ENCODE measurements at regions not wholly inside any gene's neighbourhood (a gene's known extent, or its start where the extent isn't known, plus 50 kb on each side); places are given as distances from the start of the nearest gene placed in this dataset.

DNA sequence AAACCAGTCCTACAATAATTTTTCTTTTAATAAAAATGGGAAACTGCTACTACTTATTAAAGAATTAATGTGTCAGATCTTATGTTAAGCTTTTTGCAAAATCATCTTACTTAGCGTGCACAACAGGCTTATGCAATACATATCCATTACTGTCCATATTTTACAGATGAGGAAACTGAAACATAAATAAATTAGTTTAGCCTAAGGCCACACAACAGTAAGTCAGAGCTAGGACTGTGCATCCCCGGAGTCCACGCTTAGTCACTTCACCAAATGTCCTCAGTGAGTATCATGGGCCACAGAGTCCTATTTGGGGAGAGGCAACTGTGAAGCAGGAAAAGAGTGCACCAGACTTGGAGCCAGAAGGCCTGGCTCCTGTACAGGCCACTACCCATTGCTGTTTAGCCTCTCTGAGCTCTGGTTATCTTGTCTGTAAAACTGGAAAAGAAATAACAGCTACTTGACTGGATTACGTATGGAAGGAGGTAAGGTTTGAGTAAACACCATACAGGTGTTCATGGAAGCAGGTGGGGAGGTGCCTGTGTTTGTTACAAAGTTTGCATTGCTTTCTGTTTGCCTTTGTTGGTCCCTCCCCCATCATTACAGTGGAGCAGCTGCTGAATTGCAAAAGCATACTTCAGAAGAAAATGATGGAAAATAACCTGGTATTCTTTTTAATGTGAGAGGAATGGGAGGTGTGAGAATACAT lies 192.8 kb downstream of the FCRL5 start:
- Histone ChIP-seq H3K79me2 (ENCODE audit: control insufficient read depth, insufficient read depth, low read length) (no peaks in the 10 kb centered on the region), H3K36me3 (ENCODE audit: control insufficient read depth in 2 of 2, extremely low read depth in 1 of 2, insufficient read depth in 2 of 2, low read length in 2 of 2) (no peaks in the 10 kb centered on the region), H3K4me1 (ENCODE audit: control insufficient read depth, extremely low read depth, insufficient read depth, low read length) (no peaks in the 10 kb centered on the region), H3K4me2 (ENCODE audit: insufficient read depth, low read length) (no peak overlapping the region), H3K9me3 (replicated peaks; ENCODE audit: control insufficient read depth, insufficient read depth, low read length) (no peaks in the 10 kb centered on the region), H3K9me1 (replicated peaks; ENCODE audit: control insufficient read depth, extremely low read depth, insufficient read depth, low read length) (no peaks in the 10 kb centered on the region), H3K27me3 (ENCODE audit: control insufficient read depth in 2 of 2, insufficient read depth in 2 of 2, low read length in 2 of 2) (peaks cover 2 to 9% of the 10 kb centered on the region in 2 experiments), H2AFZ (ENCODE audit: low read depth, low read length) (no peak overlapping the region), H4K20me1 (replicated peaks; ENCODE audit: control insufficient read depth, extremely low read depth, insufficient read depth, low read length) (no peaks in the 10 kb centered on the region), H3K9ac (replicated peaks; ENCODE audit: extremely low read depth, insufficient read depth, low read length) (no peak overlapping the region), H3K27ac (ENCODE audit: insufficient read depth, low read depth, low read length) (no peak overlapping the region), H3K4me3 (replicated peaks in 1 of 3; ENCODE audit: insufficient read depth in 1 of 3, low read depth in 1 of 3, low read length in 3 of 3) (no peak overlapping the region)
- no peak for DNase-seq (ENCODE audit: low read depth, low spot score)
- FAIRE-seq, result no peak
- BruUV-seq (replicated peaks), result no TSS peak
- POLR2A ChIA-PET, result no interaction called here
- dilution Hi-C loops (cut with MboI; ENCODE audit: extremely low pct_ligation_motif_present, low sequenced_read_pairs), result loop anchor here (25.0 kb wide), 1 partner anchor 147 kb away; no protein-coding TSS in a partner anchor
- TF ChIP-seq MYC (IDR thresholded peaks at IDR 0.05; ENCODE audit: low read depth, low read length), result no peak
- TF ChIP-seq GATA2 (IDR thresholded peaks at IDR 0.05; ENCODE audit: insufficient read depth, insufficient read length, low read depth, low read length), result no peak
- no peak for TF ChIP-seq FOS (IDR thresholded peaks at IDR 0.05; ENCODE audit: borderline replicate concordance, insufficient read depth, low read length)
- no peak for TF ChIP-seq EZH2 (IDR thresholded peaks at IDR 0.05; ENCODE audit: borderline replicate concordance, low read depth, low read length, severe bottlenecking)
- TF ChIP-seq POLR2AphosphoS5 (IDR thresholded peaks at IDR 0.05; ENCODE audit: insufficient read depth, low read depth, low read length), result no peak
- no peak for TF ChIP-seq JUN (IDR thresholded peaks at IDR 0.05; ENCODE audit: borderline replicate concordance, insufficient read depth, insufficient read length, low read depth)
- TF ChIP-seq, protein P1, sequence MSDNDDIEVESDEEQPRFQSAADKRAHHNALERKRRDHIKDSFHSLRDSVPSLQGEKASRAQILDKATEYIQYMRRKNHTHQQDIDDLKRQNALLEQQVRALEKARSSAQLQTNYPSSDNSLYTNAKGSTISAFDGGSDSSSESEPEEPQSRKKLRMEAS (IDR thresholded peaks at IDR 0.05; ENCODE audit: insufficient read depth, insufficient read length), result no peak
- TF ChIP-seq POLR2A (IDR thresholded peaks at IDR 0.05; ENCODE audit: low read depth, low read length), result no peak
- TF ChIP-seq, protein P2, sequence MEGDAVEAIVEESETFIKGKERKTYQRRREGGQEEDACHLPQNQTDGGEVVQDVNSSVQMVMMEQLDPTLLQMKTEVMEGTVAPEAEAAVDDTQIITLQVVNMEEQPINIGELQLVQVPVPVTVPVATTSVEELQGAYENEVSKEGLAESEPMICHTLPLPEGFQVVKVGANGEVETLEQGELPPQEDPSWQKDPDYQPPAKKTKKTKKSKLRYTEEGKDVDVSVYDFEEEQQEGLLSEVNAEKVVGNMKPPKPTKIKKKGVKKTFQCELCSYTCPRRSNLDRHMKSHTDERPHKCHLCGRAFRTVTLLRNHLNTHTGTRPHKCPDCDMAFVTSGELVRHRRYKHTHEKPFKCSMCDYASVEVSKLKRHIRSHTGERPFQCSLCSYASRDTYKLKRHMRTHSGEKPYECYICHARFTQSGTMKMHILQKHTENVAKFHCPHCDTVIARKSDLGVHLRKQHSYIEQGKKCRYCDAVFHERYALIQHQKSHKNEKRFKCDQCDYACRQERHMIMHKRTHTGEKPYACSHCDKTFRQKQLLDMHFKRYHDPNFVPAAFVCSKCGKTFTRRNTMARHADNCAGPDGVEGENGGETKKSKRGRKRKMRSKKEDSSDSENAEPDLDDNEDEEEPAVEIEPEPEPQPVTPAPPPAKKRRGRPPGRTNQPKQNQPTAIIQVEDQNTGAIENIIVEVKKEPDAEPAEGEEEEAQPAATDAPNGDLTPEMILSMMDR (IDR thresholded peaks at IDR 0.05; ENCODE audit: extremely low read depth in 1 of 2, insufficient read depth in 1 of 2, low read depth in 1 of 2, low read length in 2 of 2), result no peak
- CTCF ChIA-PET, result interaction anchor here (1.0 to 1.3 kb wide), 3 partner anchors 127 to 136 kb away, joined by 3 to 5 read pairs (median 5); no protein-coding TSS in a partner anchor
- intact Hi-C loops (cut with micrococcal nuclease), result loop anchor here (5.0 kb wide), 1 partner anchor 333 kb away; no protein-coding TSS in a partner anchor

Data from endothelial cell of umbilical vein (primary cell).